HEK293 (cell line): ENCODE measurements at regions not wholly inside any gene's neighbourhood (a gene's known extent, or its start where the extent isn't known, plus 50 kb on each side); places are given as distances from the start of the nearest gene placed in this dataset.

Source experiments
- EGR2 ChIP-seq: fragments of 450-650 bp; formaldehyde crosslinking; IDR thresholded peaks from 2 replicates; pipeline ENCODE4 v1.5.1; 2016; ENCODE audit warnings: low read depth, missing biosample characterization, missing genetic modification characterization
- KLF10 ChIP-seq: fragments of 450-650 bp; IDR thresholded peaks from 2 replicates; pipeline ENCODE4 v1.5.1; 2018; ENCODE audit warnings: missing biosample characterization, mild to moderate bottlenecking, missing genetic modification characterization
- KLF17 ChIP-seq: fragments of 450-650 bp; formaldehyde crosslinking; IDR thresholded peaks from 2 replicates; pipeline ENCODE4 v1.5.1; 2016; ENCODE audit warnings: missing biosample characterization, missing genetic modification characterization
- KLF8 ChIP-seq: fragments of 450-650 bp; formaldehyde crosslinking; IDR thresholded peaks from 2 replicates; pipeline ENCODE4 v1.5.1; 2016; ENCODE audit warnings: missing biosample characterization, missing genetic modification characterization
- PRDM10 ChIP-seq: fragments of 450-650 bp; formaldehyde crosslinking; IDR thresholded peaks from 2 replicates; pipeline ENCODE4 v1.5.1; 2016; ENCODE audit warnings: missing biosample characterization, missing genetic modification characterization
- TRIM28 ChIP-seq: IDR thresholded peaks from 2 replicates; pipeline ENCODE4 v1.6.1; 2011; ENCODE audit warnings: low read length, control low read depth, borderline replicate concordance
- YY2 ChIP-seq: fragments of 450-650 bp; formaldehyde crosslinking; IDR thresholded peaks from 2 replicates; pipeline ENCODE4 v1.5.1; 2016; ENCODE audit warnings: missing biosample characterization, missing genetic modification characterization
- ZBTB21 ChIP-seq: fragments of 450-650 bp; formaldehyde crosslinking; IDR thresholded peaks from 2 replicates; pipeline ENCODE4 v1.5.1; 2017; ENCODE audit warnings: missing biosample characterization, missing genetic modification characterization
- ZNF157 ChIP-seq: fragments of 450-650 bp; formaldehyde crosslinking; IDR thresholded peaks from 2 replicates; pipeline ENCODE4 v1.5.1; 2016; ENCODE audit warnings: missing biosample characterization, missing genetic modification characterization
- ZNF23 ChIP-seq: fragments of 450-650 bp; formaldehyde crosslinking; IDR thresholded peaks from 2 replicates; pipeline ENCODE4 v1.5.1; 2016; ENCODE audit warnings: missing biosample characterization, missing genetic modification characterization, borderline replicate concordance
- ZNF24 ChIP-seq: fragments of 450-650 bp; formaldehyde crosslinking; IDR thresholded peaks from 2 replicates; pipeline ENCODE4 v1.5.1; 2016; ENCODE audit warnings: missing biosample characterization, missing genetic modification characterization
- ZNF274 ChIP-seq, 2 experiments: fragments of 200-500 bp in 1 of 2; fragments of 450-650 bp in 1 of 2; sonication (Bioruptor generic) in 1 of 2; formaldehyde crosslinking in 1 of 2; IDR thresholded peaks; 2 replicates each; pipeline versions ENCODE4 v1.5.1 to v1.6.1; 2014 to 2016; ENCODE audit warnings: borderline replicate concordance in 1 of 2, inconsistent platforms in 1 of 2, low read length in 1 of 2, missing biosample characterization in 1 of 2, missing genetic modification characterization in 1 of 2
- ZNF391 ChIP-seq: fragments of 450-650 bp; formaldehyde crosslinking; IDR thresholded peaks from 2 replicates; pipeline ENCODE4 v1.5.1; 2016; ENCODE audit warnings: low read depth, missing biosample characterization, missing genetic modification characterization, borderline replicate concordance
- ZNF398 ChIP-seq: fragments of 450-650 bp; formaldehyde crosslinking; IDR thresholded peaks from 2 replicates; pipeline ENCODE4 v1.5.1; 2017; ENCODE audit warnings: missing biosample characterization, missing genetic modification characterization
- ZNF530 ChIP-seq: fragments of 450-650 bp; formaldehyde crosslinking; IDR thresholded peaks from 2 replicates; pipeline ENCODE4 v1.5.1; 2016; ENCODE audit warnings: low read depth, missing biosample characterization, missing genetic modification characterization
- ZNF600 ChIP-seq: fragments of 450-650 bp; formaldehyde crosslinking; IDR thresholded peaks from 2 replicates; pipeline ENCODE4 v1.5.1; 2016; ENCODE audit warnings: missing biosample characterization, missing genetic modification characterization
- ZNF610 ChIP-seq: fragments of 450-650 bp; formaldehyde crosslinking; IDR thresholded peaks from 2 replicates; pipeline ENCODE4 v1.5.1; 2016; ENCODE audit warnings: missing biosample characterization, missing genetic modification characterization, borderline replicate concordance
- ZNF623 ChIP-seq: fragments of 450-650 bp; formaldehyde crosslinking; IDR thresholded peaks from 2 replicates; pipeline ENCODE4 v1.5.1; 2016; ENCODE audit warnings: missing biosample characterization, missing genetic modification characterization
- ZNF626 ChIP-seq: fragments of 450-650 bp; sonication (Bioruptor Pico); formaldehyde crosslinking; IDR thresholded peaks from 2 replicates; pipeline ENCODE4 v1.5.1; 2018; ENCODE audit warnings: missing biosample characterization, missing genetic modification characterization, inconsistent platforms
- ZNF639 ChIP-seq: fragments of 450-650 bp; formaldehyde crosslinking; IDR thresholded peaks from 2 replicates; pipeline ENCODE4 v1.5.1; 2016; ENCODE audit warnings: missing biosample characterization, missing genetic modification characterization
- ZNF692 ChIP-seq: fragments of 450-650 bp; formaldehyde crosslinking; IDR thresholded peaks from 2 replicates; pipeline ENCODE4 v1.5.1; 2016; ENCODE audit warnings: missing biosample characterization, missing genetic modification characterization
- ZNF707 ChIP-seq: fragments of 450-650 bp; formaldehyde crosslinking; IDR thresholded peaks from 2 replicates; pipeline ENCODE4 v1.5.1; 2016; ENCODE audit warnings: missing biosample characterization, missing genetic modification characterization
- ZNF76 ChIP-seq: fragments of 450-650 bp; formaldehyde crosslinking; IDR thresholded peaks from 2 replicates; pipeline ENCODE4; 2016; ENCODE audit warnings: low read depth, missing biosample characterization, missing genetic modification characterization, borderline replicate concordance
- ZNF837 ChIP-seq: fragments of 450-650 bp; formaldehyde crosslinking; IDR thresholded peaks from 2 replicates; pipeline ENCODE4 v1.5.1; 2016; ENCODE audit warnings: missing biosample characterization, missing genetic modification characterization
- TF ChIP-seq, protein P1 (sequence below): sonication (generic); formaldehyde crosslinking; IDR thresholded peaks from 2 replicates; pipeline ENCODE4 v1.8.1; 2022; ENCODE audit warnings: mild to moderate bottlenecking, moderate library complexity, missing genetic modification reagents

GRCh38 chr10:121330563-121330962 lies 267.7 kb downstream of the FGFR2 start (continued):
- TF ChIP-seq YY2 (tag by site-specific recombination) (no peak), ZNF76 (tag by site-specific recombination) (no peak), ZNF837 (no peak), ZNF626 (tag by site-specific recombination) (no peak), KLF17 (tag by site-specific recombination) (no peak), ZNF610 (no peak), ZNF600 (no peak), ZNF24 (tag by site-specific recombination) (no peak), ZNF274 (IDR thresholded peaks at IDR 0.05; ENCODE audit: low read length) (no peak), ZNF274 (tag by site-specific recombination; IDR thresholded peaks at IDR 0.05; ENCODE audit: borderline replicate concordance) (no peak), ZNF398 (tag by site-specific recombination) (peak; percentile 68), KLF10 (tag by site-specific recombination) (no peak), ZNF530 (tag by site-specific recombination) (no peak), ZNF157 (tag by site-specific recombination) (no peak), TRIM28 (no peak), ZNF623 (tag by site-specific recombination) (no peak), ZNF639 (tag by site-specific recombination) (no peak), ZBTB21 (tag by site-specific recombination) (no peak), KLF8 (tag by site-specific recombination) (no peak), ZNF692 (no peak), PRDM10 (tag by site-specific recombination) (0 out of 2 replicates have a peak, but pooled peaks have one; percentile 20), EGR2 (tag by site-specific recombination) (no peak), ZNF707 (no peak), ZNF391 (tag by site-specific recombination) (no peak), ZNF23 (no peak)
- TF ChIP-seq, protein P1, sequence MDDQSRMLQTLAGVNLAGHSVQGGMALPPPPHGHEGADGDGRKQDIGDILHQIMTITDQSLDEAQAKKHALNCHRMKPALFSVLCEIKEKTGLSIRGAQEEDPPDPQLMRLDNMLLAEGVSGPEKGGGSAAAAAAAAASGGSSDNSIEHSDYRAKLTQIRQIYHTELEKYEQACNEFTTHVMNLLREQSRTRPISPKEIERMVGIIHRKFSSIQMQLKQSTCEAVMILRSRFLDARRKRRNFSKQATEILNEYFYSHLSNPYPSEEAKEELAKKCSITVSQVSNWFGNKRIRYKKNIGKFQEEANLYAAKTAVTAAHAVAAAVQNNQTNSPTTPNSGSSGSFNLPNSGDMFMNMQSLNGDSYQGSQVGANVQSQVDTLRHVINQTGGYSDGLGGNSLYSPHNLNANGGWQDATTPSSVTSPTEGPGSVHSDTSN, result no peak
